GM21515 (cell line): ENCODE measurements at regions not wholly inside any gene's neighbourhood (a gene's known extent, or its start where the extent isn't known, plus 50 kb on each side); places are given as distances from the start of the nearest gene placed in this dataset.

Source experiments
- ATAC-seq: cut with Tn5 transposase; IDR thresholded peaks from one replicate; pipeline ENCODE4 v1.9.1; 2021; ENCODE audit not compliant: unreplicated experiment

DNA sequence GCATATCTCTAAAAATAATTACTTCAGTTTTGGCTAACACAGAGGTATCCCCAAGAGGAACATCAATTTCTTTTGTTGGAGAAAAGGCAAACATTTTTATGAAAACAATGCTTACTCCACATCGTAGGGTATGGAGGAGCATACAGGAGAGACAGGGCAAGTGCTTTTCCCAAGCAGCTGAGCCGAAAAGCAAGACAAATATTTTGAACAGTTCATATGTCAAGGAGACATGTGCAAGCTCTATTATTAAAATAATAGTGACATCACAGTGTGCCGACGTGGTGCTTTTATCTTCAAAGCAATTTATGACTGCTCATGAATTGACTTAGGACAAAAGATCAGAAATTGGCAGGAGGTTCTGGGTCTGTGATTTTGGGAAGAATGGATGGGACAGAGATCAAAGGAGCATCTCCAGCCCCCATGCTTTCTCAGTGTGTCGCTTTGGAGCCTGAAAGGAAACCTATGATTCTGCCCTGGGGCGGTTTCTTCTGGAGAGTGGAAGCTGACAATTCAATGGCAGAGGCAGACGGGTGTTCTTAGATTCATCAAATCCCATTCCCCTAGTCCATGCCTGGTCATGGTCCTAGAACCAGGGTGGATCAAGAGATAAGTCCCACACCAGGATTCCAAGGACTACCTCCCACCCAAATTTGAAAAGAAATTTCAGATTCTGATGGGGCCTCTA, 97.1 kb downstream of the JCAD start:
- ATAC-seq = no peak

DNA sequence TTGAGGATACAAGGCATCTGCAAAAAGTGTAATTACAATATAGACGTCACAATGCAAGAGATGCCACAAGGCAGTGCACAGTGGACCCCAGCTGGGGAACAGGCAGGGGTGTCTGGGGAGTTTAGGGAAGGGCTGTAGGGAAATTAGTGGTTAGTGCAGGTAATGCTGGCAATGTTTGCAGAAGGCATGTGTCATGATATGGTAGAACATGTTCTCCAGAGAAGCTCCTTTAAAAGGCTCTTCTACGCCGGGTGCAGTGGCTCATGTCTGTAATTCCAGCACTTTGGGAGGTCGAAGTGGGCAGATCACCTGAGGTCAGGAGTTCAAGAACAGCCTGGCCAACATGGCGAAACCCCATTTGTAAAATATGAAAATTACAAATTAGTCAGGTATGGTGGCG, 98.0 kb downstream of the JCAD start:
- ATAC-seq = no peak

DNA sequence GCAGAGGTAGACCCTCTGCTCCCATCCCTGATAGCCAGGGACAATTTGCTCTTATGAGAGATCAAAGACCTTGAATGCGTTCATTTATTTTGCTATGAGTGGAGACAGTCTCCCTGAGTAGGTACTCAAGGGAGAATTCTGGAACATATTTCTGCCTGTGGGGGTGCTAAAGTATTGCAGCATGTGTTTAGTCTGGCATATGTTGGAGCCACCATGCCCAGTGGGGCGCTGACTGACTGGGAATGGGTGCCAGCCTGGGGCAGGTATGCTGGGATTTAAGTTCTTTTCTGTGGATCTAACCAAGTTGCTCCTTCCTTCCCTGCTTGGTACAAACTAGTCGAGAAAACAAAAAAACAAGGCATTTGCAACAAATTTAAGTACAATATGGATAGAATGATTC, 99.1 kb downstream of the JCAD start:
- no peak for ATAC-seq

DNA sequence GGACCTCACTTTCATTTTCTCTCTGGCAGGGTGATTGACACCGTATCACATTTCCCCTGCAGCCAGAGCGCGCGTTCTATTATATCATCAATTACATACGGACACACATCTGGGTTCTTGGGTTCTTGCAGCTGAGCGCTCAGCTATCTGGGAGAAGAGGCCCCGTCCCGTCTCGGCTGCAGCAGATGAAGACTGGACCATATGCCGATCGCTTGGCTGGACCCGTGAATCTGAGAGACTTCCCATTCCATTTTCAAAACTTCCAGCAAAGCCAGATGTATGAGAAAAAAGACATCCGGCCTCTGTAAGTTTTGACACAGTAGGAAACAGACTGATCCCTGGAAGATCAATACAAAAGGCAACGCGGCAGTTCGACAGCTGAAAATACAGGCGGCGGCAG, 99.8 kb downstream of the JCAD start:
- ATAC-seq = no peak

DNA sequence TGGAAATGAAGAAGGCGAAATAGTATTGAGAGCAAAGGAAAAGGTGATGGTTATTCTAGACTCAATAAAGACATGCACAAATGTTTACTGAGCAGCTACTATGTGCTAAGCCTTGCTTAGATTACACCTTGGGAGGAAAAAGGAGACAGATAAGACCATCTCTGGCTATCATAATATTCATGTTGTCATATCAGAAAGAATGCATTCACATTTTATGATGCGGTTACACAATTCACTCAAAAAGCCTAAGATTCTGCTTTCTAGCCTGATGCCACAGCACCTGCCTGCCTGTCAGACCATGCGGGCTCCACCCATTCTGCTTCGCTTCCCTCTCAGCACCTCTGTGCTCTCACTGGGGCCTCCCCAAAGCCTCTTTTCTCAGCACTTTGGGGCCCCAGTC, 100.9 kb downstream of the JCAD start:
- ATAC-seq = no peak

DNA sequence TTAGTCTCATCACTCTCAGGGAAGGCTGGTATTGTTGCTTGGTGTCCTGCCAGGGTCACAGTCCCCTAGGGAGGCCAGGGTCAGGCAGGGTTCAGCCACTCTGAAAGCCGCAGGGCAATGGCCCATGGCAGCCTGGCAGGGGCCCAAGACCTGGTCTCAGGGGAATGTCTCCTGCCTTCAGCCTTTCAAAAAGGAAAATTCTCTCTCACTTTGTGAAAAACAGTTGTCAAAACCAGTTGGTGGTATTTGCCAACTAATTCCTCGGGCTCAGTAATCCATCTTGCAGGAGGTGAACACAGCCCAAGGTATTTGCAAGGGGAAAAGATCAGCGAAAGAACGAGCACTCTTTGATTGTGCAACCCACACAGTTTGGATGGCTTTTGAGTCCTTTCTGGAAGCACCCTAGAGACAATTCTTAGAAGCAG, 101.5 kb downstream of the JCAD start:
- no peak for ATAC-seq

DNA sequence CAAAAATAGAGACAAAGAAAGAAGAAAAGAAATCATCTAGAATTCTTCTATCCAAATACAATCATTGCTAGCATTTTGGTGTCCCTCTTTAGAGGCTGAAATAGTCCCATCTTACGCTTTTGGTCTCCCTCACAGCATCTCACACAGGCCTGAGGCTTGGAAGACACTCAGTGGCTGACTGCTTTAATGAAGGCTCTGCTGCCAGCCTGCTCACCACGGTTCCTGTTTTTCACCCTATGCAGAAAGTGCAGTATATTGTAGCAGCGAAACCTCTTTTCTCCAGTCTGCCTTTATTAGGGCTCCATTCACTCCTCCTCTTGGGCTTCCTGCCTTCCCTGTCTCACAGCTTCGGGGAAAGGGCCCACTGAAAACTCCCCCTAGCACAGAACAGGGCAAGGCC, 102.2 kb downstream of the JCAD start:
- ATAC-seq = no peak

DNA sequence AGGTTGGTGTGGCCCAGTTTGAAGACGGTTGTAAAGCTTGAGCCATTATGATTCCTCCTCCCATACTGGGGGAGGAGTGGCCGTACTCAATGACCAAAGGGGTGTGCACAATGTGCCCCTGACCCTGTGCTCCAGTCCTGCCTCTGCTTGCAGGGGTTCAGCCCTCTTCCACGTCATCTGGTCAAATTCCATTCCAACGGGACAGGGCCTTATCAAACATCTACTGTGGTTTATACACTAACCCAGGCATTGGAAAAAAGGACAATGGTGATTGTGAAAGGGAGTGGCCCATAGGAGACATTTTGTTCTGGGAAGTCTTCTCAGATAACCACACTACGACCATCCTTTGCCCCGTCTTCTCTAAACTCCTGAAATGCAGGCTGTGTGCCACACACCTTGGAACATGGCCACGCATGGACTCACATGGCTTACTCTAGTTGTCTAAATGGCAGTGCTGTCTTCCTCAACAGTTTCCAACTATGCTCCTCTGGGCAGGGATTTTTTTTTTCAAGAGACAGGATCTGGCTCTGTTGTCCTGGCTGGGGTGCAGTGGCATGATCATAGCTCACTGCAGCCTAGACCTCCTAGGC, 103.0 kb downstream of the JCAD start:
- ATAC-seq = no peak

DNA sequence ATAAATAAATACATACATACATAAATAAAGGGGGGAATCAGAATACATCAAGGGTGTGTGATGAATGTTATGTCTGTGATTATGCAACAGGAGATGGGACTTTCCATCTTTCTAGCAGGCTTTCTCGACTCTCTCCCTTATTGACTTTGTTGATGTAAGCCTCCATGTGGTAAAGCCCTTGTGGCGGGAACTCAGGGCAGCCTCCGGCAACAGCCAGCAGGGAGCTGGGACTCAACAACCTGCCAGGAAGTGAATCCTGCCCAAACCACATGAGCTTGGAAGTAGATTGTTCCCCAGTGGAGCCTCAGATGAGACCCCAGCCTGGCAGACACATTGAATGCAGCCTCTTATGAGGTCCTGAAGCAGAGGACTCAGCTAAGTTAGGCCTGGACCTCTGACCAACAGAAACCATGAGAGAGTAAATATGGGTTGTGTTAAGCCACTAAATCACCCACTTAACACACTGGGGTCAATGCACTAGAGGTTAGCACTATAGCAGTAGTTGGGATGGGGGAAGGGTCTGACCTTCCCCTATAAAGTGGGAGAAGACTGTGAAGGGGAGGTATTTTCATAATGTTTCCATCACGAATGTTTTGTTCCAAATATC, 104.0 kb downstream of the JCAD start:
- no peak for ATAC-seq

DNA sequence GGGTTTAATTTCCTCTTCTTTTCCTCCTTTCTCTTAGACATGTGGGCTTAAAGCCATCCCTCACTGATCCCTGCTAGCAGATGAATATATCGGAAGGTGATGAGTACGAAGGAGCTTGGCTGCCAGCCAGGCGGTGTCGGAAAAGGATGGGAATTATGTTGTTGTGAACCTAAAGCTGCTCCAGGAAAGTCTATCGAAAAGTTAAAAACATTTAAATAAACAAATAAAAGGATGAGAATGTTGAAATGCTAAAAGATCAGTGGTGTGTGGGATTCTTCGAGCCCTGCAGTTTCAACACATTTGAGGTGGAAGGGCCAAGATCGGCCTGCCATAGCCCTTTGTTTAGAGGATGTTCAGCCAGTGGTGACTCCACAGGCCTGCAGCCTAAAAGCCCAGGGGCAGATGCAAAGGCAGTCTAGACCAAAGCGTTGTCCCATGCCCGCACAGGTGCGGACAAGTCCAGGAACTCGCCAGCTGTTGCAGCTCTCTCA, 107.9 kb downstream of the JCAD start:
- no peak for ATAC-seq

GRCh38 chr10:29950391-29950790, 109.0 kb downstream of the JCAD start:
- ATAC-seq = no peak

- no peak for ATAC-seq
Measured at GRCh38 chr10:29949411-29950011, 109.9 kb downstream of the JCAD start.

GRCh38 chr10:29948881-29949355, 110.5 kb downstream of the JCAD start:
- ATAC-seq = no peak

DNA sequence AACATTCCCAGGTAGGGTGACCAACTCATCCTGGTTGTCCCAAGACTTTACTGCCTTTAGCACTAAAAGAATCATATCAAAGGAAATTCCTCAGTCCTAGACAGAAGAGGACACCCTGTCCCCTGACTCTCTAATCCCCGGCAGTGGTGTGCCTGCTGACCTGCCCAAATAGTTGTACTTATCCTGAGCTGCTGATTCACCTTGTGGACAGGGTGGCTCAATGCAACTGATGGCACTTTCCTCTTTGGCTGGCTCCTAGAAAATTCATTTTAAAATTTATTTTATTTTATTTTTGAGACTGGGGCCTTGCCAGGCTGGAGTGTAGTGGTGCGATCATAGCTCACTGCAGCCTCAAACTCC, 111.7 kb downstream of the JCAD start:
- no peak for ATAC-seq

- ATAC-seq = no peak
Measured at GRCh38 chr10:29946953-29947700, 112.3 kb downstream of the JCAD start.

DNA sequence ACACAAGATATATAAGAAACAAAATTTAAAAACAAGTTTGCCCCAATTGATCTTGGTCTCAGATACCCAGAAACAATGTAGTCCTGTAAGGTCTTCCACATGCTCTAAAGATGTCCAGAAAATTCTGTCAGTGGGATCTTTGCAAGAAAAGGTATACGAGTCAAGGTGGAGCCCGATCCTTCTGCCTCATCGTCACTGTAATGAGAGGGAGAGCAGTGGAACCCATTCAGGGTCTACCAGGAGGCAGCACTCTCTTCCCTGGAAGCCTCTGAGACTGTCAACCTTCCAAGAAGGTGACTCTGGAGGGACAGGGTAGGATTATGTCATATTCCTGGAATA, 112.8 kb downstream of the JCAD start:
- no peak for ATAC-seq

DNA sequence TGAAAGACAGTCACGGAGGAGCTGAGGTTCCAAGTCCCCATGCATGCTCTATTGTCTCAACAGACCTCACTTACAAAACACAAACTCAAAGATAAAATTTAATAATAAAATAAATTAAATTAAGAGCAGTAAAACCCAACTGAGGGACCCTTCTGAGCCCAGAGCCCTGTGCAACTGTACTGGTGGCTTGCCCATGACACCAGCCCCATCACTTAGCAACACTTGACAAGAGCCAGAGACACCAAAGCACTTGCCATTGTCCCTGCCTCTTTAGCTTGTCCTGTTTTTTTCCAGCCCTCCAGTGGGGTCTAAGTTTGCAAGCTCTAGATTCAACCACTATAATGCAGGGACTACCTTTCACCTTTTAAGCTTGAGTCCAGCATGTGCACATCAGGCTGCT, 117.9 kb downstream of the JCAD start:
- ATAC-seq = no peak

DNA sequence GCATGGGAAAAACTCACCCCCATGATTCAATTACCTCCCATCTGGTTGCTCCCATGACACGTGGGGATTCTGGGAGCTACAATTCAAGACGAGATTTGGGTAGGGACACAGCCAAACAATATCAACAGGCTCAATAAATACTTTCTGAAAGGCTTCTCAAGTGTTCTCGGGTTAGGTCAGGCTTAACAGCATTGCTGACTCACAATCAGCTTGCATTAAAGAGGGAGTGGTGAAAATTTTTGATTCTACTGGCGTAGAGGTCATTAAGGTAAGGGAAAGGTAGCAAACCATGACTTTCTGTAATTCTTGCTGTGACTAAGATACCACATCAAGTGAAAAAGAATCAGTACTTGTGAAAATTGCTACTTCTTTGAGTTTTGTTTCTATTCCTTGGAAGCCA, 126.4 kb downstream of the JCAD start:
- no peak for ATAC-seq

DNA sequence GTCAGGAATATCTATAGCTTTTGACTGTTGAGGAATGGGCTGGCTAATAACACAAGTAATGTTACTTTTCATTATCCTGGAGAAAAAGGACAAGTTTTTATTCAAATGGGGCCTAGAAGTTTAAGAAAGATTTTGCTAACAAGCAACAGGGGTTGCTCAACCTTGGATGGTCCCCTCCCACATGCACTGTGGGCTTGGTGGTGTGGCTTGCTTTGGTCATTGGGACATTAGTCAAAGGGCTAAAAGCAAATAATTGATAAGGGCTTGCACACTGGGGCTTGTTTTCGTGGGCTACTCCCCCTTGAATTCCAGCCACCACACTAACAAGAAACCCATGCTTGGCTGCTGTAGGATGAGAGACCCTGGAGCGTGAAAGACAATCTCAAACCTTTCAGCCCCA, 127.6 kb downstream of the JCAD start:
- no peak for ATAC-seq

- ATAC-seq = no peak
Measured at GRCh38 chr10:29929006-29929405, 130.4 kb downstream of the JCAD start.

DNA sequence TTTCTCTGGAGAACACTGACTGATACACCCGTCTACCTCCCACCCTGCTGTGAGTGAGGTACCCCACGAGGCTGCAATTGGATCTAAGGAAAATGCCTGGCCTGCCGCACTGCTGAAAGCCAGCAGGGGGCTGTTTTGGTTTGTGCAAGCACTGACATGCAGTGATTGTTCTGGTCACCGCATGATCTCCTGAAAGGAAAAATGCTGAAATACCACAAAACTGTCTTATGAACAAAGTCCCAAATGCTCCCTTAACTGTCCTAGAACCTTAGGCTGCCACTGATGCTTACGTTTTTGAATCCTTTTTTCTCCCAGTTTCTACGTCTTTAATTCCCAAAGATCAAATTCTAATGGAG, 132.7 kb downstream of the JCAD start:
- ATAC-seq = no peak
